Endothelial cell of umbilical vein (primary cell): ENCODE measurements at regions not wholly inside any gene's neighbourhood (a gene's known extent, or its start where the extent isn't known, plus 50 kb on each side); places are given as distances from the start of the nearest gene placed in this dataset.

Experiments
- BruUV-seq: library from RNA; stranded (reverse); fragments of 400-500 nt; replicated peaks from 2 replicates; lab custom pipeline; 2021; lab: Mats Ljungman, UMichigan
- CTCF ChIA-PET: fragments of 300-600, 350-600 bp; sonication (Branson Sonifier 250); formaldehyde crosslinking; loops from one replicate; lab custom pipeline; 2021; ENCODE audit warnings: antibody characterized with exemption, inconsistent platforms; lab: Charles Lee
- POLR2A ChIA-PET: fragments of 300-600, 350-600 bp; sonication (Branson Sonifier 250); formaldehyde crosslinking; loops from one replicate; lab custom pipeline; 2021; ENCODE audit warnings: antibody characterized with exemption, inconsistent platforms; lab: Charles Lee
- DNase-seq: peaks from one replicate; pipeline ENCODE4 v3.0.0-alpha.2; 2011; ENCODE audit warnings: low read depth, low spot score
- FAIRE-seq: peaks from 2 replicates; lab custom pipeline; 2011; peaks lifted over from hg19 to GRCh38; lab: Jason Lieb, UNC
- H2AFZ ChIP-seq: 2 replicates; pipeline ENCODE4 v1.6.0; 2012; ENCODE audit warnings: low read depth, low read length, control low read depth, inconsistent platforms
- H3K27ac ChIP-seq: 2 replicates; pipeline ENCODE4 v1.5.1; 2011; ENCODE audit warnings: low read depth, mild to moderate bottlenecking, control low read depth, low read length, moderate library complexity; ENCODE audit not compliant: insufficient read depth
- H3K27me3 ChIP-seq, 2 experiments: 2 replicates each; pipeline versions ENCODE4 v1.6.0 to v1.6.1; 2011; ENCODE audit warnings: low read length in 2 of 2, mixed read lengths in 1 of 2; ENCODE audit not compliant: control insufficient read depth in 2 of 2, insufficient read depth in 2 of 2
- H3K36me3 ChIP-seq, 2 experiments: 2 replicates in 1 of 2; 3 replicates in 1 of 2; pipeline ENCODE4 v1.5.1; 2011; ENCODE audit warnings: low read length in 2 of 2, mild to moderate bottlenecking in 1 of 2, moderate library complexity in 1 of 2; ENCODE audit not compliant: control insufficient read depth in 2 of 2, insufficient read depth in 2 of 2; ENCODE audit errors: extremely low read depth in 1 of 2
- H3K4me1 ChIP-seq: 3 replicates; pipeline ENCODE4 v1.5.1; 2011; ENCODE audit warnings: mild to moderate bottlenecking, low read length; ENCODE audit not compliant: control insufficient read depth, insufficient read depth; ENCODE audit errors: extremely low read depth
- H3K4me2 ChIP-seq: 2 replicates; pipeline ENCODE4 v1.6.1; 2011; ENCODE audit warnings: low read length, control low read depth, mixed read lengths; ENCODE audit not compliant: insufficient read depth
- H3K4me3 ChIP-seq, 3 experiments: fragments of 200-600 bp in 1 of 3; sonication (generic), shearing (Covaris generic) in 1 of 3; replicated peaks in 1 of 3; 2 replicates each; pipeline ENCODE4 v1.5.1; 2011 to 2016; ENCODE audit warnings: control low read depth in 3 of 3, low read length in 3 of 3, mild to moderate bottlenecking in 2 of 3, inconsistent platforms in 1 of 3, low read depth in 1 of 3, moderate library complexity in 1 of 3; ENCODE audit not compliant: insufficient read depth in 1 of 3
- H3K79me2 ChIP-seq: 2 replicates; pipeline ENCODE4 v1.6.0; 2012; ENCODE audit warnings: low read length, inconsistent platforms; ENCODE audit not compliant: control insufficient read depth, insufficient read depth
- H3K9ac ChIP-seq: replicated peaks from 2 replicates; pipeline ENCODE3; 2011; ENCODE audit warnings: low read length, control low read depth; ENCODE audit not compliant: insufficient read depth; ENCODE audit errors: extremely low read depth
- H3K9me1 ChIP-seq: replicated peaks from 3 replicates; pipeline ENCODE4 v1.6.0; 2011; ENCODE audit warnings: mild to moderate bottlenecking, low read length; ENCODE audit not compliant: control insufficient read depth, insufficient read depth; ENCODE audit errors: extremely low read depth
- H3K9me3 ChIP-seq: replicated peaks from 2 replicates; pipeline ENCODE4 v1.5.1; 2012; ENCODE audit warnings: low read length, inconsistent platforms; ENCODE audit not compliant: control insufficient read depth, insufficient read depth
- H4K20me1 ChIP-seq: replicated peaks from 2 replicates; pipeline ENCODE3; 2011; ENCODE audit warnings: mild to moderate bottlenecking, low read length; ENCODE audit not compliant: control insufficient read depth, insufficient read depth; ENCODE audit errors: extremely low read depth
- CTCF ChIP-seq, 2 donors: IDR thresholded peaks; 1 replicate in 1 of 2; 2 replicates in 1 of 2; pipeline ENCODE4 v1.5.1; 2011; ENCODE audit warnings: low read length in 2 of 2, mild to moderate bottlenecking in 2 of 2, moderate library complexity in 2 of 2, control low read depth in 1 of 2, inconsistent platforms in 1 of 2, low read depth in 1 of 2; ENCODE audit not compliant: insufficient read depth in 1 of 2; ENCODE audit errors: extremely low read depth in 1 of 2
- EZH2 ChIP-seq: IDR thresholded peaks from 2 replicates; pipeline ENCODE4 v1.6.1; 2012; ENCODE audit warnings: borderline replicate concordance, low read depth, mild to moderate bottlenecking, moderate library complexity, low read length, inconsistent platforms; ENCODE audit not compliant: severe bottlenecking
- FOS ChIP-seq: IDR thresholded peaks from 2 replicates; pipeline ENCODE4 v1.6.1; 2011; ENCODE audit warnings: mild to moderate bottlenecking, low read length, moderate library complexity, borderline replicate concordance; ENCODE audit not compliant: insufficient read depth
- GATA2 ChIP-seq: IDR thresholded peaks from 2 replicates; pipeline ENCODE4 v1.7.0; 2011; ENCODE audit warnings: low read depth, mild to moderate bottlenecking, moderate library complexity, mixed read lengths, low read length; ENCODE audit not compliant: insufficient read length, insufficient read depth
- JUN ChIP-seq: IDR thresholded peaks from 2 replicates; pipeline ENCODE4 v1.6.1; 2011; ENCODE audit warnings: borderline replicate concordance, low read depth; ENCODE audit not compliant: insufficient read length, insufficient read depth
- MAX ChIP-seq: IDR thresholded peaks from 2 replicates; pipeline ENCODE4 v1.6.1; 2011; ENCODE audit not compliant: insufficient read depth, insufficient read length
- MYC ChIP-seq: IDR thresholded peaks from one replicate; pipeline ENCODE4 v1.6.1; 2011; ENCODE audit warnings: mild to moderate bottlenecking, low read depth, low read length
- POLR2A ChIP-seq: IDR thresholded peaks from 2 replicates; pipeline ENCODE4 v1.6.1; 2012; ENCODE audit warnings: low read depth, mild to moderate bottlenecking, control low read depth, low read length
- POLR2AphosphoS5 ChIP-seq: IDR thresholded peaks from 2 replicates; pipeline ENCODE4 v1.6.1; 2012; ENCODE audit warnings: low read depth, mild to moderate bottlenecking, control low read depth, low read length, moderate library complexity; ENCODE audit not compliant: insufficient read depth
- dilution Hi-C: fragments of 300-500 bp; cut with MboI; formaldehyde crosslinking; loops from one replicate; pipeline ENCODE4 v1.15.0; 2019; ENCODE audit warnings: low sequenced_read_pairs; ENCODE audit not compliant: extremely low pct_ligation_motif_present
- intact Hi-C: fragments of 100-400 bp; cut with micrococcal nuclease; formaldehyde crosslinking; loops from one replicate; pipeline ENCODE4 v1.10.0; 2022

- H3K4me3 ChIP-seq = no peak overlapping the region
- H3K36me3 ChIP-seq = no peaks in the 10 kb centered on the region
- ChIA-PET POLR2A (no interaction called here), CTCF (no interaction called here)
- no peaks in the 10 kb centered on the region for H4K20me1 ChIP-seq
- H3K4me1 ChIP-seq = peaks cover 11% of the 10 kb centered on the region
- H2AFZ ChIP-seq = no peak overlapping the region
- H3K4me2 ChIP-seq = no peak overlapping the region
- no peaks in the 10 kb centered on the region for H3K9me3 ChIP-seq
- TF ChIP-seq EZH2 = no peak
- dilution Hi-C loops (no loop called here), intact Hi-C loops (no loop called here)
- FAIRE-seq (peak; percentile 74), DNase-seq (peak; percentile 74)
- no peaks in the 10 kb centered on the region for H3K9me1 ChIP-seq
- no peak overlapping the region for H3K9ac ChIP-seq
- no TSS peak for BruUV-seq
- H3K27ac ChIP-seq = no peak overlapping the region
- no peaks in the 10 kb centered on the region for H3K79me2 ChIP-seq
- no peaks in the 10 kb centered on the region for H3K27me3 ChIP-seq
Observed at GRCh38 chr2:144156736-144157640, 362.9 kb downstream of the ZEB2 start.

- H3K9ac ChIP-seq = no peak overlapping the region
- ChIA-PET CTCF (no interaction called here), POLR2A (no interaction called here)
- no peak for FAIRE-seq
- no peaks in the 10 kb centered on the region for H3K36me3 ChIP-seq
- no TSS peak for BruUV-seq
- no peaks in the 10 kb centered on the region for H3K9me1 ChIP-seq
- H4K20me1 ChIP-seq = no peaks in the 10 kb centered on the region
- no peaks in the 10 kb centered on the region for H3K27me3 ChIP-seq
- DNase-seq = no peak
- H3K4me2 ChIP-seq = no peak overlapping the region
- TF ChIP-seq MAX (no peak), POLR2AphosphoS5 (no peak), FOS (no peak), GATA2 (no peak), EZH2 (no peak), POLR2A (no peak), CTCF (IDR thresholded peaks at IDR 0.05; ENCODE audit: extremely low read depth in 1 of 2, insufficient read depth in 1 of 2, low read depth in 1 of 2, low read length in 2 of 2) (no peak), MYC (no peak), JUN (no peak)
- intact Hi-C loops (no loop called here), dilution Hi-C loops (no loop called here)
- H3K79me2 ChIP-seq = no peaks in the 10 kb centered on the region
- H3K9me3 ChIP-seq = no peaks in the 10 kb centered on the region
- no peak overlapping the region for H3K4me3 ChIP-seq
- H3K4me1 ChIP-seq = peaks cover 15% of the 10 kb centered on the region
- H2AFZ ChIP-seq = no peak overlapping the region
- no peak overlapping the region for H3K27ac ChIP-seq
Observed at GRCh38 chr2:144154205-144154604, 365.7 kb downstream of the ZEB2 start.
